HG03342 (cell line): ENCODE measurements at regions not wholly inside any gene's neighbourhood (a gene's known extent, or its start where the extent isn't known, plus 50 kb on each side); places are given as distances from the start of the nearest gene placed in this dataset.
A peak's percentile ranks its signal among the peaks of the same experiment; 100 is the strongest.

Source experiments
- ATAC-seq: cut with Tn5 transposase; IDR thresholded peaks from one replicate; pipeline ENCODE4 v1.9.1; 2021; ENCODE audit warnings: mild to moderate bottlenecking, moderate library complexity; ENCODE audit not compliant: unreplicated experiment

DNA sequence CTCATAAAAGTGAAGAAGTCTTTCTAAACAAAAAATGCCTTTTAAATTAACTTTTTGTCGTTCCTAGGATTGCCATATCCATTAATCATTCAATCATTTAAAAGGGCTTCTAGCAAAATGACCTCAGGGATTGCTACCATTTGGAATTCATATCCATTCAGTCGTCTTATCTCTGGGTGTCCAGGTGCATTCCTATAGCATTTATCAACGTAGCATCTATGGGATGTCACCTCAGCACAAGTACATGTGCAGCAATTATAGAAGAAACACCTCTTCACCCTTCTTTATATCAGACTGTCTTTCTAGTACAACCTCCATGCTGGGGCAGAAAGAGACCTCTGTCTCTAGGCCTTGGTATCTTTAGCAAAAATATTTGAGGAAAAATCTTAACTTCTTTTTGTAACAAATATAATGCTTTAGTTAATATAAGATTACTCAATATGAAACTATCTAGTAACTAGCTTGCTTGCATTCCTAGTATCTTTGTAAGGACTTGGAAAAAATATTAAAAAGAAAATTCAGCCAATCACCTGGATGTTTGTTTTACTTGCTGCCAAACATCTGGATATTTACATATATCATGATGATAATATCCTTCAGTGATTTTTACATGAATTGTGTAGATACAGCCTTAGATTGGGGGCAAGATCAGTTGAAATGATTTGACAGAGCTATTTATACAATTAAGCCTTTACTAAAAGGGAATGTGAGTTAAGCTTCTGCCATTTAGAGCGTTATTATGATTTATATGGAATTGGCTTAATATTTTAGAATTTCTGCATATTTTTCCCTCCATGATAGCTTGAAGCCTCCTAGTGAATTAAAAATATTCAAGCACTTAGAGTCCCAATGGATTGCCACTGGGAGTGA lies 356.8 kb downstream of the HDGFL1 start:
- ATAC-seq, result no peak

DNA sequence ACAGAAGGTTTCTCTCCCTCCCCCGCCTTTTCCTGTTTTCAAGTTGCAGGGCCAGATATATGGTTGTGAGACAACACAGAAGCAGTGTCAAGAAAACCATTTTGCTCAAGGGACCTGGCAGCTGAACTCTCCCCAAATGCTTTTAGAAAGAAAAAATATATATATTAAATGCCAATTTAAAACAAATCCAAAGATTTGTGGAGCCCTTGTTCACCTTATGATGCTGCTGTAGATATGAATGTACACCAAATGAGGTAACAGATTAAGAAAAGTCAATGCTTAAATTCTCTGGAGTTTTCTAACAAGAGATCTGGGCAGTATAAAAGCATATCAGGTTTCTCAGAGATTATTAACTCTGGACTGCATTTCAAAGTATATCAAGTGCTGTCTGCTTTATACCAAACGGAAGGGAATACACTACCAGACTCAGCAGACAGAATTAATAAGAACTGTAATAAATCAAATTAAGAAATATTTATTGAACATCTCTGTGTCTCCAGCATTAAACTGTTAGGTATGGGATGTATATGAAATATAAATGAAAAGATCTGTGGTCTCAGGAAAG lies 357.5 kb downstream of the HDGFL1 start:
- ATAC-seq, result no peak

DNA sequence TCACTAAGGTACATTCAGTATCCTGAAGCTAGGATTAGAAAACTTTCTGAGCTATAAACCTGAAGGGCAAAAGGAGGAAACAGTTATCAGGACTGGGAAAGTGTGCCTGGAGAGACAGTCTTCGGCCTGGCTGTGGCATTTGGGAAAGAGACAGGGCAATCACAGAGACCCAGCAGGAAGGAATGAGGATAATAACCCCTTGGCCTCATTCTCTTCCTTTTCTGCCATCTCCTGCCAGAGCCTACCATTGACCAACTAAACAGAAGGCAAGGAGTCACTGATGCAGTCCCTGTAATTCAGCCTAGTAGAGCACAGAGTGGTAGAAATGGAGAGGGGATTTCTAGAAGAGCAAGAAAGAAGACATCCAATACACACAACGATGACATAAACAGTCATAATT lies 359.4 kb downstream of the HDGFL1 start:
- ATAC-seq, result no peak

DNA sequence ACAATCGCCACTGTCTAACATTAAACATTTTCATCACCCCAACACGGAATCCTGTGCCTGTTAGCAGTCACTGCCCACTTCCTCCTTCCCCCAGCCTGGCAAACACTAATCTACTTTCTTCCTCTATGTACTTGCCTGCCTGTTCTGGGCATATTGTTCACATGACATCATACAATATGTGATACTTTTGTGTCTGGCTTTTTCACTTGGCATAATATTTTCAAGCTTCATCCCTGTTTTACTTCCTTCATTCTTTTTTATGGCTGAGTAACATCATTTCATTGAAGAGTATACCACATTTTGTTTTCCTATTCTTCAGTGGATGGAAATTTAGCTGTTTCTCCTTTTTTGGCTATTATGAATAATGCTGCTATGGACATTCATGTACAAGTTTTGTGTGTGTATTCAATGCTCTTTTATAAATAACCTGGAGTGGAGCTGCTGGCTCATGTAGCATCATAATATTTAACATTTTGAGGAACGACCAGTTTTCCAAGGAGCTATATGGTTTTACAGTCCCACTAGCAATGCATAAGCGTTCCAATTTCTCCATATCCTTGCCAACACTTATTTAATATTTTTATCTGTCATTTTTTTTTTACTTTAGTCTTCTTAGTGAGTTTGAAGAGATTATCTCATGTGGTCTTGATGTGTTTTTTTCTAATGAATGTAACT lies 360.1 kb downstream of the HDGFL1 start:
- ATAC-seq, result no peak

DNA sequence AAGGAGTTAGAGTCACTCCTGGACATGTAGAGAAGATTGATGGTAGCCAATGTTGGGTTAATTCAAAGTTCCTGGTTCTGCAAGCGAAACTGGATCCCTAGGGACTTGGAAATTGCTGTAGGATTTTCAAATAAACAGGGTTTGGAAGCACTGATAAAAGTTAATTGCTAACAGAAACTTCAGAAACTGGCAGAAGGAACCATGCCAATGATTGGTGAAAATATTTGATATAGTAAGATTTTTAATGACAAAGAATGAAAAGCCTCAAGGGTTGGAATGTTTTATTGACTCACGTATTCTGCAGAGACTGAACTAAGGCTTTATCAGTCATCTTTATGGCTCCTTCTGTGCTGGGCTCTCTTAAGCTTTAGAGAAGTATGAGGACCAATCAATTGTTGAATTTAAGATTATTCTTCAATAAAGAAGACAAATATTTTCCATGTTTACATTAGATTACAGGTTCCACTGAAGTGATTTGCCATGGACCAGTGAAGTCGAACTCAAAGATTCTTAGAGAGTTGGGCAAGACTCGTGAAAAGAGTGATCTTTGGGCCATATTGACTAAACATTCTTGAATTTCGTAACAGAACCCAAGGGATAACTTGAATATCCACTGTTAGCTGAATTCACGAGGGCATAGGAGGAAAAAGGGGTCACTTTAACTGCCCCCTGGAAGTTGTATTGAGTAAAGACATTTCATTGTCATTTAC lies 371.4 kb downstream of the HDGFL1 start:
- no peak for ATAC-seq

DNA sequence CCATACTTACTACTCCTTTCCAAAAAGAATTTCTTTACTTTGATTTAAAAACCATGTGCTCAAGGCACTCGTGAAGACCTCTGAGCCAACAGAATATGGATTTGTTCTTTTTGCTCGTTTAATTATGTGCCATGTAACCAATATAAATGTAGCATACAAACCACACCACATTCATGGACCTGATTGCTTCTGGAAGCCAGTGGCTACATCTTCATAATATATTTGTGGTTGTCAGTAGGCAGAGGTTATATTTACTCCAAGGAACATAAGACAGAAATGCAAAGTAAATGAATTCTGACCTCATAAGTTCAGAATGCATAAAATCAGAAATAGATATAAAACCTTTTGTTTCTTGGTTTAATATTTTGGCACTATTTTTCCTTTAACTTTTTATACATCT lies 373.0 kb downstream of the HDGFL1 start:
- ATAC-seq, result no peak

DNA sequence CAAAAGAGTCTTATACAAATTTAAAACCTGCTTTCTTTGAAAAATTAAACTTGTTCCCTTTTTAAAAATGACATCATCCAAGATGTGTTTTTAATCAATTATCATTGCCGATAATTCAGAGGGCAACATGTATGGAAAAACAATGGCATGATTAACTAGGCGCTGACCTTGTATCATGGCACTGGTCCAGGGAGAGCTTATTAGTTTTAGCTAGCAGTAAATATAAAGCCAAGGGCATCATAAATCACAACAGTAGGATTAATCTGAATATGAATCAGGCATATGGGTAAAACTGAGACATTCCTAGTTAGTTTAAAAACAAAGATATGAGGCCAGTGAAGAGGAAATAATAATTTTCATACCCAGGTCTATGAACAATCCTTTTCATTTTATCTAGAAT lies 374.0 kb downstream of the HDGFL1 start:
- ATAC-seq, result no peak

DNA sequence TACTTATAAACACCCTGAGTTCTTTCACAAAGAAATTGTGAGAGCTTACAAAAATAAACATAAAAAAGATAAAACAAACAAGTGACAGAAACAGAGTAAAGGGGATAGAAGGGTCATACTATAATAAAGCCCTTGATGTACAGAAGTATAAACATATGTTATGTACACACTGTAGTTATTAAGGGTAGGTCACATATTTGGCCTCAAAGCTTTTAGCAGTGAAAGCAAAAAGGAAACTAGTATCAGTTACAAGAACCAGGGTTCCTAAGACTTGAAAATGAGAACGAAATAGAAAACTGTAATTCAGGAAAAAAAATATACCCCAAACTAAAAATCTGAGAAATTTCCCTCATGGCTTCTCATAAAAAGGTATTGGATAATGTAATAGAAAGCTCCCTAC lies 380.6 kb downstream of the HDGFL1 start:
- ATAC-seq, result no peak

DNA sequence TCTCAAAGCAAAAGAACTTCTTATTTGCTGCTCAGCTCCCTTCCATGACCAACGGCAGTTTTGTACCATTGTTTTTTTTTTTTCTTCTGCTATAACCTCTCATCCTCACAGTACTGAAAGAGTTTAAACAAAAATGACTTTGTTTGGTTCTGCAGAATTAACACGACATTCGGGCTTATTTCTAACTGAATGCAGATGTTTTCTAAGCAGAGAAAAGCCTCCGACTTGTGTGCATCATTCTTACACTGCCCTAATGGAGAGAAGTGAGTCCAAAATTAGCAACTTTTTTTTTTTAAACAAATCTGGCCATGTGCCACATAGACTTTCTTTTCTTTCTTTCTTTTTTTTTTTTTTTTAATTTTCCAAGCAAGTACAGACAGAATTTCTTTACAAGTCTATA lies 382.7 kb downstream of the HDGFL1 start:
- no peak for ATAC-seq

DNA sequence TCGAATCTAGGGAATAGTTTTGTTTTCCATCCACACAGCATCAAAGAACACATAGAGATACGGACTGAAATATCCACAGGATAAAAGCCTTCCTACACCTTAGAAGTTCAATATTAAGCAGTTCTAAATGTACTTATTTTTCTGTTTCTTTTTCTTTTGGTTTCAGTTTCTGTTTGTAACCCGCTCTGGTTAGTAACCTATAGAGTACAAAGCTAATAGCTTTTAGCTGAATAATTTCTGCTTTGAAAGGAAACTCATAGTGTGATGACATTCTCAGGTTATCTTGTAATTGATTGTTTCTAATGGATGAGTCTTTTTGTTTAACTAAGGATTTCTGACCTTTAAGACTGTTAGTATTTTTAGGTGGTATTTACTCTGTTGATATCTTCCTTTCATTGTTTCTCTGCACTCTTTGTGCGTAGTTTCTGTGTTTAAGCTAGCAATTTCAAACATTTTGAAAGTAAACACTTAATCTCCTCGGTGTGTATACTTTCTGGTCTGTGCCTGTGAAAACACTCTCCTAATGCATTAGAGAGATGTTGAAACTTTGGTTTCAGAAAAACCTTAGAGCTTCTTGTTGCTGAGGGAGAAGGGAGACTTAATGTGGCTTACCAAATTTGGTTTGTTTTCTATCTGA lies 385.5 kb downstream of the HDGFL1 start:
- peak; percentile 73 for ATAC-seq

DNA sequence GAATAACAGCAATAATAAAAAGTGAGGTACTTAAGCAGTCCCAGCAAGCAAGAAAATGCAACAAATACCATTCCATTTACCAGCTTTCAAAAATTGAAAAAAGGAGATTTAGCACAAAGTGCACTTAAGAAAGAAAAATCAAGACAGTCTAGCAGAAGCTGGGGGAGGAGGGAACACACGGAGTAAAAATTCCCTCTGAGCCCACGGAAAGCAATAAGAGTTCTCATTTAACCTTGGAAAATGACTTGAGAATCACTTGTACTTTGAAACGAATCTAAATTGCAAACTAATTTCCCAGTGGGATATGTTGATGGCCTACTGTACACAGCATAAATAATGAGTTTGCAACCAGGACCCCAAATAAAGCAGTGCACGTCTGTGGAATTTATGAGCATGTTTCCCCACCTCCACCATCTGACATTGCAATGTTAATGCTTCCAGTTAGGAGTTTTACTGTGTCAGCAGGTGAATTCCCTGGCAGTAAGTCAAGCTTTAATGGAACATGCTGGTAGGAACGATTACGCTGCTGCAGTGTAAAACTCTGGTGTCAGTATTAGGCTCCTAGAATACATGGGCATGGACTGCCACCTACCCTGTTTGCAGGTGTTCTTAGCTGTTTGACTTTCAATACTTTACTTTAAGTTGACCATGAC lies 386.8 kb downstream of the HDGFL1 start:
- no peak for ATAC-seq

DNA sequence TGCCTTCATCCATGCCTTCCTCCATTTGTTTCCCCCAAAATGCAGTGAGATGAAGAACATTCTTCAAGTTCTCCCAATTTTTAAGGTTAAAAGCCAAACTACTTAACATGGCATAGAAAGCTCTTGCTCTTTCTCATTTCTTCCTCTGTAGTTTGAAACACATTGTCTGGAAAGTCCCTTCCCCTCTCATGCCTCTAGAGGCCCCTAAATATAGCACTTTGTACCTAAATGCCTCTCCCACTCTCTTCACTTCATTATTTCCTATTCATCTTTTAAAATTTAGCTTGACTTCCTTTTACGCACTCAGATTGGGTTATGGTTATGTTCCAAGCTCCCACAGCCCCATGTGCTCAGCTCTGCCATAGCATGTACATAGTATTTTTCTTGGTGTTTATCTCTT lies 389.3 kb downstream of the HDGFL1 start:
- ATAC-seq, result peak; percentile 50

DNA sequence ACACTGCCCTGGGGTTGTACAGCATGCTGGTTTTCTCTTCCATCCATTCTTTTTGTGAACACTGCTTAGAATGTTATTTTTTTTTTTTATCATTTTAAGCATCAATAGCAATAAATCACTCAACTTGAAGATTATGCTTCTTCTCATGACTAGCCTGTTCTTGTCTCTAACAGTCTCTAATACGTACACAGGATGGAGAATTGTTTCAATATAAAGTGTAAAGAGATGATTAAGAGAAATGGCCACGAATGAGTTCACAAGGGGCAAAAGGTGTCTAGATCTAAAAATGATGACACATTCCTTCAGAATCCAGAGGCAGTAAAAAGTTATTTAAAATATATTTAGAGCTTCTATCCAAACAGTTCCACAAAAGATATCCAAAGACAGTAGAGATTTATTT lies 390.2 kb downstream of the HDGFL1 start:
- ATAC-seq, result no peak

DNA sequence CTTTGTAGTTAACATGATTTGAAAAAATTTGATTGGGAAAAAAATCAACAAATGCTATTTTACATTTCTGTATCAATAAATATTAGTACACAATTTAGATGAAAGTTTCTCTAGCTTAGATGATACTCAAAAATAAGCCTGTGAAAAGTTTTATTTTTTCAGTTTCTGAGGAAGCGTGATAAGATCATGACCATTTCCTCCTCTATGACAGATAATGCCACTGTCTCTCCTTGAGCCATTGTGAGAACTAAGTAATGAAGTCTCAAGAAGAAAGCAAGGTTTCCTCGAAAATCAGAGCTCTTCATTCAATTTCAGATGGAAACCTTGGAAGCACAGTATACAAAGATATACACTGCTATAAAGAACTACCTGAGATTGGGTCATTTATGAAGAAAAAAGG lies 395.0 kb downstream of the HDGFL1 start:
- ATAC-seq, result no peak

DNA sequence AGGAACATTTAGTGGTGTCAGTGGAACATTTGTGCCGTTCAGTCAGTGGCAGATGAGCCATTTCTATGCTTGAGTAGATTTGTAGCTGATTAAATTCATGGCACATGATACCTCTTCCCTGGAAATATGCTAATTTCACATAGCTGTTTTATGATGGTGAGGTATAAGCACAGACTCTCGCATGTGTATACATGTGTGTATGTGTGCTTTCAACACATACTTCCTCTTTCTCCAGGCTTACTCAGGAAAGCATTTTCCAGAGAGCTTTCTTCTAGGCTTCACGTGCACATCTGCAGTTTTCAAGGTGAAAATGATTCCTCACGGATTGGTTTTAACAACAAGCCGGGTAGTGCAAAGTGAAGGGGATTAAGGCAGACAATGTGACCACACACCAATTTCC lies 396.5 kb downstream of the HDGFL1 start:
- no peak for ATAC-seq

DNA sequence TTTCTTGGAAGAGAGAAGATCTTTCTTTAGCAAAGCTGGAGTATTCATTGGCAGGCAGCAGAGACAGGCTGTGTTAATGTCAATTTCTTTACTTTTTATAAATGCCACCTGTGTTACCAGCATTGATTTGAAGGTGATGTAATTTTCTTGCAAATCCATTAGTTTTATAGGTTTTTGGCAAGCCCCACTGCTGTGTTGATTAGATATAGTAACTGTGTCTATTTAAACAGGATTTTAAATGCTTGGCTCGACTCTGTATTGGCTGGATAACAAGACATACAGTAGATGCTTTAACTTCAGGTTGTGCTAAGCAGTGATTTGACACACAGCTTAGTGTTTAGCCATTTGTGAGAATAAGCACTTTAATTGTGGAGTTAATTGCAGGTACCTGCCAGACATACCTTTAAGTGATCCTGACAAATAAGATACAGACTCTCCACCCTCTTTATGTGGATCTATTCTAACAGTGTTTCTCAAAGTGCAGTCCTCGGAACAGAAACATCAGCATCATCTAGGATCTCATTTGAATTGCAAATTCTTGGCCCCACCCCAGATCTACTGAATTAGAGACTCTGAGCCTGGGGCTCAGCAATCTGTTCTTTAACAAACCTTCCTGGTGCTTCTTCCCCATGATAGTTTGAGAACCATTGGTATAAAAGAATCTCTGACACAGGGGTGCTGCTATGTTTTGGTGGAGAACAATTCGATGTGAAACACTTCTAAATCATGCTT lies 397.5 kb downstream of the HDGFL1 start:
- no peak for ATAC-seq

DNA sequence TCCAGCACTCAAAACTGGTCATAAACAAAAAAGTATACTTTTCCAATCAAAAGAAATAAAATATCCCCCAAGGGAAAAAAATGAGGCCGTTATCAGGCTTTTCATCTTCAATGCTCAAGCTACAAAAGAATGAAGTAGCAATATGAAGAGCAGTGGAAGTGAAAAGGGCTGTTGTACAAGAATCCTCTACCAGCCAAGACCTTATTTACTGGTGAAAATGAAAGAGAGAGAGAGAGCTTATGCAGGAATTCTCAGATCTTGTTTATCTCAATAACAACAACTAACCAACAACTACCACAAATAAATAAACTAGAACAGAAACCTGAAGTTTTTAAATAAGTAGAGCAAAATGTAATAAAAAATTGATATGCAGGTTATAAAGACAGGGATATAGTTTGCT lies 400.6 kb downstream of the HDGFL1 start:
- ATAC-seq, result peak; percentile 47

DNA sequence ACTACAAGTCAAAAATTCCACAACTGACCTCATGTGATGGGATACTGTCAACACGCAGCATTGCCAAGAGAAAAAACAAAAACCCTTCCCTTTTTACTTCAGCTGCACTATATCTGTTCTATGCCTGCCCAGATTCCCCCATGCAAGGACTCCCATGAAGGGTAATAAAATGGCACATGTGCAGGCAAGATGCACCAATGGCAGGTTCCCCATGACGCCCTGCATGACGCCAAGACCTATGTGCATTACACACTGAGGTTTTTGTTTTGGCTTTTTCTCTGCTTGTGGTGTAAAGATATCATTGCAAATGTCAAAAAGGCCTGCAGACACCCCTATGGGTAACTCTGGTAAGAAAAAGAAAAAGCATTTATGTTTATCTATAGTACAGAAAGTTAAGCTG lies 403.4 kb downstream of the HDGFL1 start:
- ATAC-seq, result no peak

DNA sequence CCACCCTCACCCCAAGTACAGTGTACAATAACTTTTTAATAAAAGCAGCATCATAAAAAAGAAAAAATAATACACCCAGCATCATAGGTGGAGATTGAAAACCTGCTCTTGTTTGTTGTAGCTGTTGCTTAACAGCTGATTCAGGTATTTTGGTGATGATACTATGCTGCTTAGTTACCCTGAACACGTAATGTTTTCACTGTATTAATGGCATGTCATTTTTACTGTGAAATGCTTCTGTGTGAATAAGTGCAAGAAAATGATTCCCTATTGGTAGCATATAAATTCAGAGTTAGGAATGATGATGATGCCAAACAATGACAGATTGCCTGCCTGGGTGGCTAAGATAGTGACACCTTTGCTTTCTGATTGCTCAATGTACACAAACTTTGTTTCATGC lies 405.7 kb downstream of the HDGFL1 start:
- no peak for ATAC-seq

DNA sequence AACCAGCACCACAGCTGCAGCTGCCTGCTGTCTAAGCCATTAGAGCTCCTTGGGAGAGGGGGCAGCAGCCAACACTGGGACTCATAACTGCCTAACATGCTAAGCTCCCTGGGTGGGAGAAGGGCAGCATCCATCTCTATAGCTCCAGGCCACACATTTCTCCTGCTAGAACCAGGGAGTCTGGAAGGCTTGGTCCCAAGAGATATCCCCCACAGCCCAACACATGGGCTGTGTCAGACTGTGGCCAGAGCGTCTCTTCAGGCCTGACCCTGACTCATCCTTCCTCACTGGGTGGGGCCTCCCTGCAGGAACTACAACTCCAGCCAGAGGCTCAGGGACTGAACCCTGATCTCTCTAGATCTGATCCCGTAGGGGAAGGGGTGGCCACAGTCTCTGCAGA lies 411.1 kb downstream of the HDGFL1 start:
- ATAC-seq, result no peak
